Suprapubic skin (tissue), 4 donors: ENCODE measurements at regions not wholly inside any gene's neighbourhood (a gene's known extent, or its start where the extent isn't known, plus 50 kb on each side); places are given as distances from the start of the nearest gene placed in this dataset.

Experiments
- DNase-seq, 2 donors: peaks; one replicate each; pipeline ENCODE4 v3.0.0-alpha.2; 2019; ENCODE audit warnings: low spot score in 2 of 2
- H3K27ac ChIP-seq: fragments of 200-600 bp; sonication (generic); one replicate; pipeline ENCODE4 v1.5.1; 2019
- H3K27me3 ChIP-seq: fragments of 200-600 bp; sonication (generic); one replicate; pipeline ENCODE4 v1.5.1; 2019
- H3K36me3 ChIP-seq: fragments of 200-600 bp; sonication (generic); one replicate; pipeline ENCODE4 v1.5.1; 2019
- H3K4me1 ChIP-seq: fragments of 200-600 bp; sonication (generic); one replicate; pipeline ENCODE4 v1.5.1; 2019
- H3K4me3 ChIP-seq: fragments of 200-600 bp; sonication (generic); one replicate; pipeline ENCODE4 v1.5.1; 2019; ENCODE audit warnings: mild to moderate bottlenecking
- H3K9me3 ChIP-seq: fragments of 200-600 bp; sonication (generic); one replicate; pipeline ENCODE4 v1.5.1; 2019
- CTCF ChIP-seq, 2 donors: fragments of 200-600 bp in 1 of 2; fragments of 450-650 bp in 1 of 2; sonication (generic) in 1 of 2; IDR thresholded peaks; one replicate each; pipeline ENCODE4 v1.5.1; 2016 to 2019; ENCODE audit warnings: antibody characterized with exemption in 2 of 2, mild to moderate bottlenecking in 1 of 2, moderate library complexity in 1 of 2
- EP300 ChIP-seq: sonication (generic); formaldehyde crosslinking; IDR thresholded peaks from one replicate; pipeline ENCODE4 v1.6.1; 2017; ENCODE audit warnings: antibody characterized with exemption
- POLR2A ChIP-seq, 2 donors: fragments of 450-650 bp; IDR thresholded peaks; one replicate each; pipeline ENCODE4 v1.6.1; 2017; ENCODE audit warnings: antibody characterized with exemption in 2 of 2, mild to moderate bottlenecking in 2 of 2, moderate library complexity in 2 of 2
- POLR2AphosphoS5 ChIP-seq, 3 donors: sonication (generic); formaldehyde crosslinking; IDR thresholded peaks; one replicate each; pipeline ENCODE4 v1.6.1; 2017; ENCODE audit warnings: antibody characterized with exemption in 3 of 3
- WGBS: methylation state at CpG from one replicate; pipeline ENCODE4 v1.1.5; 2018; 5-methylcytosine and 5-hydroxymethylcytosine counted together

GRCh38 chr9:135377431-135377830, 102.2 kb upstream of the PPP1R26 start:
- H3K27me3 ChIP-seq: peaks cover 58% of the 10 kb centered on the region
- TF ChIP-seq EP300: no peak
- TF ChIP-seq CTCF (IDR thresholded peaks at IDR 0.05): no peak
- TF ChIP-seq POLR2A (IDR thresholded peaks at IDR 0.05): no peak
- TF ChIP-seq POLR2AphosphoS5 (IDR thresholded peaks at IDR 0.05): no peak
- no peaks in the 10 kb centered on the region for H3K9me3 ChIP-seq
- no peak for DNase-seq
- 71% methylated on average over 2 of the region's 12 CpGs for WGBS
- no peak overlapping the region for H3K4me3 ChIP-seq
- H3K36me3 ChIP-seq: no peaks in the 10 kb centered on the region
- H3K27ac ChIP-seq: no peak overlapping the region
- no peaks in the 10 kb centered on the region for H3K4me1 ChIP-seq

GRCh38 chr9:135378751-135379150, 100.8 kb upstream of the PPP1R26 start:
- no peak for DNase-seq
- Histone ChIP-seq H3K36me3 (no peaks in the 10 kb centered on the region), H3K27ac (no peak overlapping the region), H3K27me3 (peaks cover 58% of the 10 kb centered on the region), H3K9me3 (no peaks in the 10 kb centered on the region), H3K4me1 (no peaks in the 10 kb centered on the region), H3K4me3 (no peak overlapping the region)
- TF ChIP-seq CTCF (IDR thresholded peaks at IDR 0.05) (no peak), POLR2AphosphoS5 (IDR thresholded peaks at IDR 0.05) (no peak), EP300 (no peak), POLR2A (IDR thresholded peaks at IDR 0.05) (no peak)
- 91% methylated on average over 13 of the region's 15 CpGs for WGBS

- DNase-seq: no peak
- Histone ChIP-seq H3K4me1 (no peaks in the 10 kb centered on the region), H3K27ac (no peak overlapping the region), H3K4me3 (no peak overlapping the region), H3K36me3 (no peaks in the 10 kb centered on the region), H3K27me3 (peaks cover 60% of the 10 kb centered on the region), H3K9me3 (no peaks in the 10 kb centered on the region)
- WGBS: 82% methylated on average over 5 of the region's 11 CpGs
- no peak for TF ChIP-seq CTCF (IDR thresholded peaks at IDR 0.05)
- no peak for TF ChIP-seq POLR2AphosphoS5 (IDR thresholded peaks at IDR 0.05)
- TF ChIP-seq POLR2A (IDR thresholded peaks at IDR 0.05): no peak
- no peak for TF ChIP-seq EP300
Measured at GRCh38 chr9:135379540-135380267, 99.9 kb upstream of the PPP1R26 start.

- Histone ChIP-seq H3K9me3 (no peaks in the 10 kb centered on the region), H3K36me3 (no peaks in the 10 kb centered on the region), H3K4me3 (no peak overlapping the region), H3K4me1 (no peaks in the 10 kb centered on the region), H3K27ac (no peak overlapping the region), H3K27me3 (peaks cover 68% of the 10 kb centered on the region)
- no peak for DNase-seq
- WGBS: 84% methylated on average over 8 of the region's 17 CpGs
- TF ChIP-seq POLR2AphosphoS5 (IDR thresholded peaks at IDR 0.05) (no peak), CTCF (IDR thresholded peaks at IDR 0.05) (no peak), EP300 (no peak), POLR2A (IDR thresholded peaks at IDR 0.05) (no peak)
Measured at GRCh38 chr9:135380311-135380960, 99.1 kb upstream of the PPP1R26 start.

GRCh38 chr9:135381762-135382310, 97.7 kb upstream of the PPP1R26 start:
- Histone ChIP-seq H3K27ac (no peak overlapping the region), H3K4me1 (no peaks in the 10 kb centered on the region), H3K9me3 (no peaks in the 10 kb centered on the region), H3K27me3 (peaks cover 62% of the 10 kb centered on the region), H3K4me3 (no peak overlapping the region), H3K36me3 (no peaks in the 10 kb centered on the region)
- WGBS: 81% methylated on average over 11 of the region's 11 CpGs
- DNase-seq: no peak
- TF ChIP-seq CTCF (IDR thresholded peaks at IDR 0.05) (no peak), POLR2A (IDR thresholded peaks at IDR 0.05) (no peak), EP300 (no peak), POLR2AphosphoS5 (IDR thresholded peaks at IDR 0.05) (no peak)
